AG09309 (cell line): ENCODE measurements at regions not wholly inside any gene's neighbourhood (a gene's known extent, or its start where the extent isn't known, plus 50 kb on each side); places are given as distances from the start of the nearest gene placed in this dataset.
"Not testable (repeated sequence)": the region's sequence is repeated elsewhere in the genome, so short reads cannot be mapped to it uniquely, and the experiment has no call there.

ENCODE experiments used
- DNase-seq: peaks from one replicate; pipeline ENCODE4 v3.0.0-alpha.2; 2010; ENCODE audit warnings: low read depth
- H3K4me3 ChIP-seq: 2 replicates; pipeline ENCODE4 v1.5.1; 2011; ENCODE audit warnings: mild to moderate bottlenecking, low read depth, low read length, moderate library complexity; ENCODE audit not compliant: control insufficient read depth
- TF ChIP-seq, protein P1 (sequence below): IDR thresholded peaks from 2 replicates; pipeline ENCODE4 v1.5.1; 2011; ENCODE audit warnings: mild to moderate bottlenecking, low read depth, low read length, inconsistent platforms; ENCODE audit not compliant: insufficient read depth, control insufficient read depth; ENCODE audit errors: missing control alignments

DNA sequence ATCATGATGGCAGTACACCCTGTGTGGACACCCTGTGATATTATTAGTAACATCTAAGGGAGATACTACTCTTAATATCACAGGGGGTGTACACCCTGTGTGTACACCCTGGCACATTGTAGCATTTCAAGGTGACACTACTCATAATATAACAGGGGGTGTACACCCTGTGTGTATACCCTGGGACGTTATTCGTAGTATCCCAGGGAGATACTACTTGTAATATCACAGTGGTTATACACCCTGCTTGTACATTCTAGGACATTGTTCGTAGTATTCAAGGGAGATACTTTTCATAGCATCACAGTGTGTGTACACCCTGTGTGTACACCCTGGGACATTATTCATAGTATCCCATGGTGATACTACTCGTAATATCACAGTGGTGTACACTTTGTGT, 67.4 kb upstream of the CNIH3 start:
- no peak for DNase-seq
- H3K4me3 ChIP-seq, result no peak overlapping the region
- TF ChIP-seq, protein P1, sequence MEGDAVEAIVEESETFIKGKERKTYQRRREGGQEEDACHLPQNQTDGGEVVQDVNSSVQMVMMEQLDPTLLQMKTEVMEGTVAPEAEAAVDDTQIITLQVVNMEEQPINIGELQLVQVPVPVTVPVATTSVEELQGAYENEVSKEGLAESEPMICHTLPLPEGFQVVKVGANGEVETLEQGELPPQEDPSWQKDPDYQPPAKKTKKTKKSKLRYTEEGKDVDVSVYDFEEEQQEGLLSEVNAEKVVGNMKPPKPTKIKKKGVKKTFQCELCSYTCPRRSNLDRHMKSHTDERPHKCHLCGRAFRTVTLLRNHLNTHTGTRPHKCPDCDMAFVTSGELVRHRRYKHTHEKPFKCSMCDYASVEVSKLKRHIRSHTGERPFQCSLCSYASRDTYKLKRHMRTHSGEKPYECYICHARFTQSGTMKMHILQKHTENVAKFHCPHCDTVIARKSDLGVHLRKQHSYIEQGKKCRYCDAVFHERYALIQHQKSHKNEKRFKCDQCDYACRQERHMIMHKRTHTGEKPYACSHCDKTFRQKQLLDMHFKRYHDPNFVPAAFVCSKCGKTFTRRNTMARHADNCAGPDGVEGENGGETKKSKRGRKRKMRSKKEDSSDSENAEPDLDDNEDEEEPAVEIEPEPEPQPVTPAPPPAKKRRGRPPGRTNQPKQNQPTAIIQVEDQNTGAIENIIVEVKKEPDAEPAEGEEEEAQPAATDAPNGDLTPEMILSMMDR, result no peak

DNA sequence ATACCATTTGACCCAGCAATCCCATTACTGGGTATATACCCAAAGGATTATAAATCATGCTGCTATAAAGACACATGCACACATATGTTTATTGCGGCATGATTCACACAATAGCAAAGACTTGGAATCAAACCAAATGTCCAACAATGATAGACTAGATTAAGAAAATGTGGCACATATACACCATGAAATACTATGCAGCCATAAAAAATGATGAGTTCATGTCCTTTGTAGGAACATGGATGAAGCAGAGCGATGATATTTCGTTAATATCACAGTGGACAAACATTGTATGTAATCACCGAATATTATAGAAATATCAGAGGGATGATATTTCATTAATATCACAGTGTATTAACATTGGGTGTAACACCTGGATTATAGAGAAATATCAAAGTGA, 64.9 kb upstream of the CNIH3 start:
- not testable (repeated sequence) for DNase-seq, H3K4me3 ChIP-seq

DNA sequence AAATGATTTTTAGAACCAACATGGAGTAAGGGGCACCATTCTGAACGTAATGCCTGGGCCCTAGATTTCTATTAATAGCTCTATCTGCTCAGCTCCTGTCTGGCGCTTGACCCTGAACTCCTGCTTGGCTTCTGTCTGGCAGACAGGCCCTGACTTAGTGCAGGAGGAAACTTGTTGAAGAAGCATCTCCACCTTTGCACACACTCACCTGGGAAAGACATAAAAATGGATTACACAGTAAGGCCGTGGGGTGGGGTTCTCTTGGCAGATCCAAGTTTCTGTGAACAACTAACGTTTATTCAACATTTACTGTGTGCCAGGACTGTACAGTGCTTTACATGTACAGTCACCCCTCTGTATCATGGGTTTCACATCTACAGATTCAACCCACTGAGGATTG, 62.1 kb upstream of the CNIH3 start:
- TF ChIP-seq, protein P1, result no peak
- no peak overlapping the region for H3K4me3 ChIP-seq
- DNase-seq, result no peak

DNA sequence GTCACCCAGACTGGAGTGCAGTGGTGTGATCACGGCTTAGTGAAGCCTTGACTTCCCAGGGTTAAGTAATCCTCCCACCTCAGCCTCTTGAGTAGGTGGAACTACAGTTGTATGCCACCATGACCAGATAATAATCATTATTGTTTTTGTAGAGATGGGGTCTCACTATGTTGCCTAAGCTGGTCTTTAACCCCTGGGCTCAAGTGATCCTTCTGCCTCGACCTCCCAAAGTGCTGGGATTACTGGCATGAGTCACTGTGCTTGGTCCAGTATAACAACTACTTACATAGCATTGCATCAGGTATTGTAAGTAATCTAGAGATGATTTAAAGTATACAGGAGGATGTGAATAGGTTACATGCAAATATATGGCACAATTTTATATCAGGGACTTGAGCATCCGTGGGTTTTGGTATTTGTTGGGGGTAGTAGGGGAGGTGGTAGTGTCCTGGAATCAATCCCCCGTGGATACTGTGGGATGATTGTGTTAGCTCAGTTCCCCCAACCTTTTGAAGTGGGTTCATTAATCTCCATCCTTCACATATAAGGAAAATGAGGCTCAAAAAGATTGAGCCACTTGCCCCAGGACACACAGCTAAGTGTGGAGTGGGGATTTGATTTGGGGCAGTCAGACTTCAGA, 61.4 kb upstream of the CNIH3 start:
- no peak overlapping the region for H3K4me3 ChIP-seq
- TF ChIP-seq, protein P1, result no peak
- no peak for DNase-seq

DNA sequence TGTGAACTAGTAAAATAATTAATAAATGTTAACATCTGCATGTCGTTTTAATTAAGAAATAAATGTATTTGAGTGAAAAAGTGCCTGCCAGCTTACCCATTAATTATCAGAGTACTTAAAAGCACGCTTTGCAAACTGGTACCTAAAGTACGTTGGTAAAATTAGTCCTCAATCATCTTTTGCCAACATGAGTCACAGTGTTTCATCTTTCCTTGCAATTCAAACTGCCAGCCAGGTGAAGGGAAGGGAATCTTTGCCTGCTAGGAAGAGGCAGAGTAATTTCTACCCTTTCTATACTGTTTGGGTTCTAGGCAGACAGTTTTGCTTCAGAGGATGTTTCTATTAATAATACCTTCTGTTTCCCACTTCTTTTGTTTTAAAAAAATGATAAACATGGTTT, 57.2 kb upstream of the CNIH3 start:
- H3K4me3 ChIP-seq, result no peak overlapping the region
- TF ChIP-seq, protein P1, result no peak
- DNase-seq, result no peak

DNA sequence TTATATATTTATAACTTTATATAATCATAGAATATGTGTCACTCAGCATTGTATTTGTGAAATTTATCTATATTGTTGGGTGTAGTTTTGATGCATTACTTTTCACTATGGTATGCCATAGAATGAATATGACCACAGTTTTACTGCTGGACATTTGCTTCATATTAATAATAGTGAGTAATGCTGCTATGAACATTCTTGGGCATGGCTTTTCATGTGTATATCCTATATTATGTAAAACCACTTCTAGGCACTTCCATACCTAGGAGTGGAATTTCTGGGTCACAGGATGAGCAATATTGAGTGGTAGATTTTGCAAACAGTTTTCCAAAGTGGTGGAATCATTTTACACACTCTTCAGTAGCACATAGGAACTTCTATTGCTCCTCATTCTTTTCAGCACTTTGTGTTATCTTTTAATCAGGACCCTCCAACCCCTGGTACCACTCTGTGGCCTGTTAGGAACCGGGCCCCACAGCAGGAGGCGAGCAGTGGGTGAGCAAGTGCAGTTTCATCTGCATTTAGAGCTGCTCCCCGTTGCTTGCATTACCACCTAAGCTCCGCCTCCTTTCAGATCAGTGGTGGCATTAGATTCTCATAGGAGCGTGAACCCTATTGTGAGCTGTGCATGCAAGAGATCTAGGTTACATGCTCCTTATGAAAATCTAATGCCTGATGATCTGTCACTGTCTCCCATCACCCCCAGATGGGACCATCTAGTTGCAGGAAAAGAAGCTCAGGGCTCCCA, 56.0 kb upstream of the CNIH3 start:
- TF ChIP-seq, protein P1, result no peak
- no peak for DNase-seq
- H3K4me3 ChIP-seq, result no peak overlapping the region

DNA sequence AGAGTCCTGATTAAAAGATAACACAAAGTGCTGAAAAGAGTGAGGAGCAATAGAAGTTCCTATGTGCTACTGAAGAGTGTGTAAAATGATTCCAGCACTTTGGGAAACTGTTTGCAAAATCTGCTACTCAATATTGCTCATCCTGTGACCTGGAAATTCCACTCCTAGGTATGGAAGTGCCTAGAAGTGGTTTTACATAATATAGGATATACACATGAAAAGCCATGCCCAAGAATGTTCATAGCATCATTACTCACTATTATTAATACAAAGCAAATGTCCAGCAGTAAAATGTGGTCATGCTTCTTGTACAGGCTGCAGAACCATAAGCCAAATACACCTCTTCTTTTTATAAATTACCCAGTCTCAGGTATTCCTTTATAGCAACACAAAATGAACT, 53.2 kb upstream of the CNIH3 start:
- DNase-seq, H3K4me3 ChIP-seq: not testable (repeated sequence)
